Thymus (tissue), 11 donors: ENCODE measurements at regions not wholly inside any gene's neighbourhood (a gene's known extent, or its start where the extent isn't known, plus 50 kb on each side); places are given as distances from the start of the nearest gene placed in this dataset.

ENCODE experiments used
- DNase-seq, 9 donors: peaks; one replicate each; pipeline ENCODE4 v3.0.0-alpha.2; 2013; ENCODE audit warnings: low spot score in 9 of 9, low read depth in 6 of 9, missing footprints in 1 of 9
- H3K27ac ChIP-seq, 2 donors: one replicate each; pipeline ENCODE4 v1.5.1; 2013; ENCODE audit warnings: control low read depth in 1 of 2, low read depth in 1 of 2, low read length in 1 of 2, mild to moderate bottlenecking in 1 of 2, moderate library complexity in 1 of 2
- H3K27me3 ChIP-seq, 2 donors: one replicate each; pipeline ENCODE4 v1.5.1; 2013; ENCODE audit warnings: low read length in 1 of 2; ENCODE audit not compliant: control insufficient read depth in 2 of 2, insufficient read depth in 1 of 2
- H3K36me3 ChIP-seq, 2 donors: one replicate each; pipeline ENCODE4 v1.5.1; 2013; ENCODE audit warnings: low read length in 1 of 2, mild to moderate bottlenecking in 1 of 2, moderate library complexity in 1 of 2; ENCODE audit not compliant: control insufficient read depth in 2 of 2, insufficient read depth in 2 of 2
- H3K4me1 ChIP-seq, 2 donors: one replicate each; pipeline ENCODE4 v1.5.1; 2013; ENCODE audit warnings: low read length in 2 of 2; ENCODE audit not compliant: control insufficient read depth in 2 of 2, insufficient read depth in 2 of 2
- H3K4me3 ChIP-seq, 2 donors: one replicate each; pipeline ENCODE4 v1.5.1; 2013; ENCODE audit warnings: low read length in 2 of 2, control low read depth in 1 of 2, mild to moderate bottlenecking in 1 of 2
- H3K9me3 ChIP-seq, 2 donors: one replicate each; pipeline ENCODE4 v1.5.1; 2013; ENCODE audit warnings: low read length in 1 of 2, mild to moderate bottlenecking in 1 of 2; ENCODE audit not compliant: control insufficient read depth in 2 of 2, insufficient read depth in 1 of 2
- WGBS: extraction: QIAGEN DNeasy Blood & Tissue Kit; methylation state at CpG from one replicate; pipeline ENCODE4 v1.1.7; 2013; 5-methylcytosine and 5-hydroxymethylcytosine counted together
- donor health status: healthy.

- WGBS, result 90% methylated on average over 1 of the region's 1 CpG
- Histone ChIP-seq H3K4me3 (no peak overlapping the region), H3K36me3 (no peaks in the 10 kb centered on the region), H3K9me3 (no peaks in the 10 kb centered on the region), H3K27me3 (no peaks in the 10 kb centered on the region), H3K27ac (no peak overlapping the region), H3K4me1 (no peaks in the 10 kb centered on the region)
- no peak for DNase-seq
These were observed 317.6 kb downstream of the CBLN1 start for GRCh38 chr16:48963901-48964615.

- H3K4me1 ChIP-seq, result no peaks in the 10 kb centered on the region
- no peaks in the 10 kb centered on the region for H3K9me3 ChIP-seq
- H3K4me3 ChIP-seq, result no peak overlapping the region
- no peaks in the 10 kb centered on the region for H3K36me3 ChIP-seq
- no peaks in the 10 kb centered on the region for H3K27me3 ChIP-seq
- no peak for DNase-seq
- WGBS, result 77% methylated on average over 3 of the region's 3 CpGs
- no peak overlapping the region for H3K27ac ChIP-seq
These were observed 318.3 kb downstream of the CBLN1 start for GRCh38 chr16:48963306-48963705.

- WGBS, result 93% methylated on average over 4 of the region's 4 CpGs
- H3K27me3 ChIP-seq, result no peaks in the 10 kb centered on the region
- DNase-seq, result no peak
- no peak overlapping the region for H3K27ac ChIP-seq
- H3K4me3 ChIP-seq, result no peak overlapping the region
- no peaks in the 10 kb centered on the region for H3K4me1 ChIP-seq
- H3K9me3 ChIP-seq, result no peaks in the 10 kb centered on the region
- no peaks in the 10 kb centered on the region for H3K36me3 ChIP-seq
These were observed 320.1 kb downstream of the CBLN1 start for GRCh38 chr16:48961546-48961945.

DNA sequence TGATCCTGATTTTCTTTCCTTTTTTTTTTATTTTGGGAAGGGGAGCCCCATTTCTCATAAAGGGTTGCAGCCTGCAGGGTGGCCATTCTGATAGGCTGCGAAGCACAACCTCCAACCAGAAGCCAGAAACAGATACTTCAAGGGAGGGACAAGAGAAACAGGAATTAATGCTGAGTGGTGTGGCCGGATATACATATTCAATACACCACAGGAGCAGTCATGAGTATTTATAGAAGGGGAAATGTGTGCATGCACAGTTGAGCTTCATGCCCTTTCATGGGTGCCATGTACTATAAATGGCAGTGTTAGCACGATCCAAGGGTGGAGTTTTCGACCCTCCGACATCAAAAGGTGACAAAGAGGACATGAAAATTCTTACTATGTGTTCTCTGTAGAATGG is 320.8 kb downstream of the CBLN1 start:
- H3K4me1 ChIP-seq, result no peaks in the 10 kb centered on the region
- DNase-seq, result no peak
- H3K9me3 ChIP-seq, result no peaks in the 10 kb centered on the region
- 92% methylated on average over 5 of the region's 5 CpGs for WGBS
- H3K27ac ChIP-seq, result no peak overlapping the region
- no peaks in the 10 kb centered on the region for H3K27me3 ChIP-seq
- H3K4me3 ChIP-seq, result no peak overlapping the region
- no peaks in the 10 kb centered on the region for H3K36me3 ChIP-seq

- no peaks in the 10 kb centered on the region for H3K4me1 ChIP-seq
- no peak for DNase-seq
- no peak overlapping the region for H3K4me3 ChIP-seq
- H3K36me3 ChIP-seq, result no peaks in the 10 kb centered on the region
- H3K9me3 ChIP-seq, result no peaks in the 10 kb centered on the region
- no peak overlapping the region for H3K27ac ChIP-seq
- H3K27me3 ChIP-seq, result no peaks in the 10 kb centered on the region
These were observed 321.9 kb downstream of the CBLN1 start for GRCh38 chr16:48959747-48960146.

DNA sequence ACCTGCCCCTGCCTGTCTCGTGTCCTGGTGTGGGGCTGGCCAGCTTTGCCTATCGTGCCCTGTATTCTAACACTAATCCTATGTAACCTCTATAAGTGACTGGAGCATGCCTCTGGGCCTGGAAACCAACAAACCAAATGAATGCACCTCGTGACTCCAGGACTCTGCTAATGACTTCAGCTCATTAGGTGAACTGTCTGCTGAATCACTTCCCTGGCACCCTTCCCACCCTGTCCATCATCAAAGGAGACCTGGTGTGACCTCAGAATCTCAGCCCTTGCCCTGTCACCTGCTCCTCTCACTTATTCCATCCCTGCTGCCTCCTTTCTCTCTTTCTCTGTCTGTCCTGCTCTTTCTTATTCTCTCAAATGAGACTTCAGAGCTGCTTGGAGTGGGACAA is 322.4 kb downstream of the CBLN1 start:
- Histone ChIP-seq H3K27ac (no peak overlapping the region), H3K27me3 (no peaks in the 10 kb centered on the region), H3K36me3 (no peaks in the 10 kb centered on the region), H3K4me3 (no peak overlapping the region), H3K9me3 (no peaks in the 10 kb centered on the region), H3K4me1 (no peaks in the 10 kb centered on the region)
- no peak for DNase-seq
- WGBS, result 66% methylated on average over 3 of the region's 3 CpGs

- WGBS, result 95% methylated on average over 5 of the region's 5 CpGs
- Histone ChIP-seq H3K9me3 (no peaks in the 10 kb centered on the region), H3K36me3 (no peaks in the 10 kb centered on the region), H3K27me3 (no peaks in the 10 kb centered on the region), H3K27ac (no peak overlapping the region), H3K4me3 (no peak overlapping the region), H3K4me1 (no peaks in the 10 kb centered on the region)
- DNase-seq, result no peak
These were observed 323.0 kb downstream of the CBLN1 start for GRCh38 chr16:48958681-48959080.

DNA sequence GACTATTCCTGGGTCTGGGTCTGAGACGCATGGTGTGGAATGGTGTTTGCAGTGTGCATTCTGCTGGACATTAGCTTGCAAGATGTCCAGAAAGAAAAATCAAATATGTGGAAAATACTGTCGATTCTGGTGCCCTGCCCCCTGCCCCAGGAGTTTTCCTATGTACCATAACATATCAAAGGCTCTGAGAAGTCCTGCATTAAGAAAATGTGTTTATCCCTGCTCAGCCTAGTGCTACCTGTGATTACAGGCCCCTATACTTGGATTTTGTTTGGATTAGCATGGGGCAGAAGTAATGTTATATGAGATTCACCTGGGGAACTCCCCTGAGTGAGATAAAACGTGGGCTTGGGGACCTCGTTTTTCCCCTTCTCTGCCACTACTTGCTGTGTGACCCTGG is 325.0 kb downstream of the CBLN1 start:
- no peaks in the 10 kb centered on the region for H3K36me3 ChIP-seq
- no peaks in the 10 kb centered on the region for H3K9me3 ChIP-seq
- no peak overlapping the region for H3K4me3 ChIP-seq
- 81% methylated on average over 4 of the region's 4 CpGs for WGBS
- H3K27me3 ChIP-seq, result no peaks in the 10 kb centered on the region
- DNase-seq, result no peak
- H3K27ac ChIP-seq, result no peak overlapping the region
- H3K4me1 ChIP-seq, result no peaks in the 10 kb centered on the region

DNA sequence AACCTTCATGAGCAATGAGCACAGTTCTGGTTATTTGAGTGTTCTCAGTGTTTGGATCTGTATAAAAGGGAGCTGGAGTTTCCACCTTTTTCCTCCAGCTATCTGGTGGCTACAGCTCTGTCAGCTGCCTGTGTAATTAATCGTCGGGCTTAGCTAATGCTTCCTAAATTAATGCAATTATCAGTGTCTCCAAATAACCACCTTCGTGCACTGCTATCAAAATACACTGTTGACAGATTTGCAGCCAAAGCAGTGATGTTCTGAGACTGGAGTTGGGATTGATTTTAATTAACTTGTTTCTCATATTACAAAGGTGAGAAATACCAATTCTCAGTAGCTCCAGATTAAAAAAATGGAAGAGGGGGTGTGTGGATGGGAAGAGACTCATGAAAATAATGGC is 325.8 kb downstream of the CBLN1 start:
- Histone ChIP-seq H3K27ac (no peak overlapping the region), H3K36me3 (no peaks in the 10 kb centered on the region), H3K4me1 (no peaks in the 10 kb centered on the region), H3K27me3 (no peaks in the 10 kb centered on the region), H3K4me3 (no peak overlapping the region), H3K9me3 (no peaks in the 10 kb centered on the region)
- no peak for DNase-seq
- 79% methylated on average over 3 of the region's 3 CpGs for WGBS
